ENCODE measurements at regions not wholly inside any gene's neighbourhood (a gene's known extent, or its start where the extent isn't known, plus 50 kb on each side); places are given as distances from the start of the nearest gene placed in this dataset.

- no peak for DNase-seq (ENCODE audit: low read depth in 1 of 2, low spot score in 1 of 2)
- H3K27ac ChIP-seq (replicated peaks), result no peak overlapping the region
Observed at GRCh38 chr11:82046778-82047177, 686.9 kb downstream of the FAM181B start.

GRCh38 chr11:82045748-82046457, 687.8 kb downstream of the FAM181B start:
- no peak for TF ChIP-seq GABPA (IDR thresholded peaks at IDR 0.05; ENCODE audit: low read depth)
- no peak for TF ChIP-seq REST (IDR thresholded peaks at IDR 0.05; ENCODE audit: insufficient replicate concordance, low read depth)
- TF ChIP-seq SPI1 (IDR thresholded peaks at IDR 0.05; ENCODE audit: borderline replicate concordance, low read depth), result no peak
- no peak for TF ChIP-seq CTCF (IDR thresholded peaks at IDR 0.05; ENCODE audit: insufficient read depth, low read length)
- TF ChIP-seq POLR2AphosphoS5 (IDR thresholded peaks at IDR 0.05; ENCODE audit: low read depth), result no peak
- Histone ChIP-seq H3K27me3 (ENCODE audit: insufficient read depth, poor library complexity, severe bottlenecking) (no peaks in the 10 kb centered on the region), H3K27ac (replicated peaks) (no peak overlapping the region), H3K4me3 (replicated peaks; ENCODE audit: insufficient read depth, low read length) (no peak overlapping the region)
- no peak for DNase-seq (ENCODE audit: low read depth in 1 of 2, low spot score in 1 of 2)

More at GRCh38 chr11:82046778-82047177, 686.9 kb downstream of the FAM181B start:
- TF ChIP-seq SPI1 (IDR thresholded peaks at IDR 0.05; ENCODE audit: borderline replicate concordance, low read depth) (no peak), POLR2AphosphoS5 (IDR thresholded peaks at IDR 0.05; ENCODE audit: low read depth) (no peak), CTCF (IDR thresholded peaks at IDR 0.05; ENCODE audit: insufficient read depth, low read length) (no peak), REST (IDR thresholded peaks at IDR 0.05; ENCODE audit: insufficient replicate concordance, low read depth) (no peak), GABPA (IDR thresholded peaks at IDR 0.05; ENCODE audit: low read depth) (no peak)
- H3K27me3 ChIP-seq (ENCODE audit: insufficient read depth, poor library complexity, severe bottlenecking), result no peaks in the 10 kb centered on the region
- H3K4me3 ChIP-seq (replicated peaks; ENCODE audit: insufficient read depth, low read length), result no peak overlapping the region

- H3K27ac ChIP-seq (replicated peaks), result no peak overlapping the region
- H3K27me3 ChIP-seq (ENCODE audit: insufficient read depth, poor library complexity, severe bottlenecking), result no peaks in the 10 kb centered on the region
- no peak for TF ChIP-seq REST (IDR thresholded peaks at IDR 0.05; ENCODE audit: insufficient replicate concordance, low read depth)
- TF ChIP-seq POLR2AphosphoS5 (IDR thresholded peaks at IDR 0.05; ENCODE audit: low read depth), result no peak
- no peak for TF ChIP-seq CTCF (IDR thresholded peaks at IDR 0.05; ENCODE audit: insufficient read depth, low read length)
- no peak for TF ChIP-seq SPI1 (IDR thresholded peaks at IDR 0.05; ENCODE audit: borderline replicate concordance, low read depth)
- TF ChIP-seq GABPA (IDR thresholded peaks at IDR 0.05; ENCODE audit: low read depth), result no peak
- no peak overlapping the region for H3K4me3 ChIP-seq (replicated peaks; ENCODE audit: insufficient read depth, low read length)
- no peak for DNase-seq (ENCODE audit: low read depth in 1 of 2, low spot score in 1 of 2)
Observed at GRCh38 chr11:82043316-82043715, 690.3 kb downstream of the FAM181B start.

Data from HL-60 (cell line).